Adrenal gland (tissue), 9 donors: ENCODE measurements at regions not wholly inside any gene's neighbourhood (a gene's known extent, or its start where the extent isn't known, plus 50 kb on each side); places are given as distances from the start of the nearest gene placed in this dataset.

ENCODE experiments used
- DNase-seq, 7 donors: peaks; one replicate each; pipeline ENCODE4 v3.0.0-alpha.2; 2019 to 2020
- H3K27ac ChIP-seq, 5 donors: fragments of 200-600 bp; sonication (generic) in 4 of 5; 1 replicate in 3 of 5; 2 replicates in 2 of 5; pipeline versions ENCODE4 v1.5.1 to v1.8.0; 2016 to 2020; ENCODE audit warnings: mild to moderate bottlenecking in 1 of 5
- H3K27me3 ChIP-seq: fragments of 200-600 bp; 2 replicates; pipeline ENCODE4 v1.8.0; 2021
- H3K36me3 ChIP-seq, 2 donors: fragments of 200-600 bp; replicated peaks in 1 of 2; 1 replicate in 1 of 2; 2 replicates in 1 of 2; pipeline versions ENCODE4 v1.5.1 to v1.8.0; 2018 to 2022
- H3K4me1 ChIP-seq, 2 donors: fragments of 200-600 bp; replicated peaks in 1 of 2; 1 replicate in 1 of 2; 2 replicates in 1 of 2; pipeline versions ENCODE4 v1.5.1 to v1.8.0; 2018 to 2021
- H3K4me3 ChIP-seq, 4 donors: fragments of 200-600 bp; sonication (generic) in 3 of 4; one replicate each; pipeline ENCODE4 v1.5.1; 2016 to 2018
- H3K9me3 ChIP-seq, 3 donors: fragments of 200-600 bp; sonication (generic) in 1 of 3; replicated peaks in 1 of 3; 1 replicate in 2 of 3; 2 replicates in 1 of 3; pipeline versions ENCODE4 v1.5.1 to v1.8.0; 2016 to 2021
- CTCF ChIP-seq, 6 experiments: fragments of 450-650 bp in 4 of 6; fragments of 200-600 bp in 2 of 6; sonication (generic) in 1 of 6; IDR thresholded peaks; 1 replicate in 5 of 6; 2 replicates in 1 of 6; pipeline versions ENCODE4 v1.5.1 to v1.8.0; 2016 to 2021; ENCODE audit warnings: antibody characterized with exemption in 6 of 6, mild to moderate bottlenecking in 2 of 6, moderate library complexity in 1 of 6
- POLR2A ChIP-seq, 2 donors: fragments of 450-650 bp; IDR thresholded peaks; one replicate each; pipeline ENCODE4 v1.6.1; 2017; ENCODE audit warnings: antibody characterized with exemption in 2 of 2, mild to moderate bottlenecking in 2 of 2, moderate library complexity in 1 of 2
- WGBS, 4 donors: extraction: QIAGEN DNeasy Blood & Tissue Kit in 2 of 4; methylation state at CpG; one replicate each; pipeline versions ENCODE4 v1.1.5 to v1.1.7; 2013 to 2017; 5-methylcytosine and 5-hydroxymethylcytosine counted together
- intact Hi-C, 2 donors: fragments of 100-400 bp; cut with DNase I; formaldehyde crosslinking; loops; one replicate each; pipeline versions ENCODE4 v1.14.1 to v1.15.0; 2022 to 2023
- donor health status: healthy with polysubstance abuse.
- donor health status: Bipolar disorder and iron deficiency.
- donor health status: DM: yes; HTN: yes; CAD: no.
- donor health status: DM: no; HTN: no; CAD: no.
- donor health status: DM: no; HTN: no; CAD: no.

GRCh38 chr15:85941186-85941855, 138.3 kb upstream of the AGBL1 start:
- H3K4me1 ChIP-seq: no peaks in the 10 kb centered on the region
- no peak overlapping the region for H3K27ac ChIP-seq
- TF ChIP-seq POLR2A (IDR thresholded peaks at IDR 0.05): no peak
- TF ChIP-seq CTCF (IDR thresholded peaks at IDR 0.05): no peak
- no peaks in the 10 kb centered on the region for H3K27me3 ChIP-seq
- no peak overlapping the region for H3K4me3 ChIP-seq
- no peaks in the 10 kb centered on the region for H3K36me3 ChIP-seq
- H3K9me3 ChIP-seq: no peaks in the 10 kb centered on the region
- 70 to 81% (median 75%) methylated on average over 2 of the region's 2 CpGs for WGBS, 4 donors
- intact Hi-C loops: no loop called here
- DNase-seq: peak; percentile 41 to 67 (median 59)

DNA sequence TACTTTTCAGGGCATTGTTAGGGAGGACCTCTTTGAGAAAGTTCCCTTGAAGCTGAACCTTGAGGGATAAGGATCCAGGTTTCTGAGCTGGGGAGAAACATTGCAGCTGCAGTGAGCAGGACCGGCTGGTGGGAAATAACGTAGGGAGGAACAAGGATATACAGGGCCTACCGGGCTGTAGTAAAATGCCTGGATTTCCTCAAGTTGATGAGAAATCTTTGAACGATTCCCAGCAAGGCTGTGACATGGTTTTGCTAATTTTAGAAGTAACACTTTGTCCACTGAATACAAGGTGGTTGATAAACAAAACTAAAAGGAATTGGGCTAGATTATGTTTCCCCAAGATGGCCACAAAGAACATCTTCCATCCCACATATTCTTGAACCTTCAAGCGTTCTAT, 137.0 kb upstream of the AGBL1 start:
- Histone ChIP-seq H3K27me3 (no peaks in the 10 kb centered on the region), H3K27ac (no peak overlapping the region), H3K9me3 (no peaks in the 10 kb centered on the region), H3K36me3 (no peaks in the 10 kb centered on the region), H3K4me1 (no peaks in the 10 kb centered on the region), H3K4me3 (no peak overlapping the region)
- intact Hi-C loops: no loop called here
- 88 to 95% (median 92%) methylated on average over 5 of the region's 5 CpGs for WGBS, 4 donors
- no peak for DNase-seq
- TF ChIP-seq POLR2A (IDR thresholded peaks at IDR 0.05): no peak
- no peak for TF ChIP-seq CTCF (IDR thresholded peaks at IDR 0.05)

GRCh38 chr15:85943151-85943550, 136.5 kb upstream of the AGBL1 start:
- H3K4me3 ChIP-seq: no peak overlapping the region
- H3K4me1 ChIP-seq: no peaks in the 10 kb centered on the region
- 81 to 100% (median 84%) methylated on average over 1 to 4 of the region's 4 CpGs for WGBS, 4 donors
- H3K9me3 ChIP-seq: no peaks in the 10 kb centered on the region
- H3K27me3 ChIP-seq: no peaks in the 10 kb centered on the region
- H3K36me3 ChIP-seq: no peaks in the 10 kb centered on the region
- no peak for DNase-seq
- H3K27ac ChIP-seq: no peak overlapping the region
- intact Hi-C loops: no loop called here
- TF ChIP-seq POLR2A (IDR thresholded peaks at IDR 0.05): no peak
- no peak for TF ChIP-seq CTCF (IDR thresholded peaks at IDR 0.05)

DNA sequence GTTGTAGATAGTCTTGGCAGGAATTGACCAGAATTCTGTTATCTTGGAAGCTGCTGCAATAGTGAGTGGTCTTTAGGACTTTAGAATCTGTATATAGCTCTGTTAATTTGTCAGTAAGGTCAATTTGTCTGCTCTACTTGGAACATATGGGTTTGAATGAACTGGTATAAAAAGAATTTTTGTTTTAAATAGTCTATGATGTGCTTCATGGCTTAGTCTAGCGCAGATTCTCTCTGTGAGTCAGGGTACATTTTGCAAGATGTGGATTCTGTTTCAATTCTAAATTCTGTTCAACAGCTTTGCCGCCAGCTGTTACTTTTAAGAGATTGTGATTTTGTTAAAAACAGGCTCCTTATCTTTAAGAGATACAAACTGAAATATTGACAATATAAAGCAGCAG, 135.9 kb upstream of the AGBL1 start:
- Histone ChIP-seq H3K27ac (no peak overlapping the region), H3K27me3 (no peaks in the 10 kb centered on the region), H3K9me3 (no peaks in the 10 kb centered on the region), H3K4me1 (no peaks in the 10 kb centered on the region), H3K36me3 (no peaks in the 10 kb centered on the region), H3K4me3 (no peak overlapping the region)
- TF ChIP-seq POLR2A (IDR thresholded peaks at IDR 0.05): no peak
- TF ChIP-seq CTCF (IDR thresholded peaks at IDR 0.05): no peak
- 85 to 90% (median 88%) methylated on average over 2 of the region's 2 CpGs for WGBS, 4 donors
- no peak for DNase-seq
- intact Hi-C loops: no loop called here
